Activated CD4-positive, alpha-beta T cell treated with anti-CD3 and anti-CD28 coated beads, Interleukin-2, amount 10 ng/mL, durations not matched to agents 24 days and 14 days (primary cell): ENCODE measurements at regions not wholly inside any gene's neighbourhood (a gene's known extent, or its start where the extent isn't known, plus 50 kb on each side); places are given as distances from the start of the nearest gene placed in this dataset.

ENCODE experiments used
- DNase-seq: peaks from one replicate; pipeline ENCODE4 v3.0.0; 2022
- H3K27ac Mint-ChIP-seq: one replicate; pipeline ENCODE4 v1.8.0; 2022; ENCODE audit warnings: mild to moderate bottlenecking, mixed read lengths
- H3K27me3 Mint-ChIP-seq: one replicate; pipeline ENCODE4 v1.8.0; 2022; ENCODE audit warnings: mixed read lengths
- H3K36me3 Mint-ChIP-seq: one replicate; pipeline ENCODE4 v1.8.0; 2022; ENCODE audit warnings: low read depth, mild to moderate bottlenecking, mixed read lengths
- H3K4me1 Mint-ChIP-seq: one replicate; pipeline ENCODE4 v1.8.0; 2021; ENCODE audit warnings: mixed read lengths
- H3K4me3 Mint-ChIP-seq: one replicate; pipeline ENCODE4 v1.8.0; 2022; ENCODE audit warnings: mild to moderate bottlenecking, moderate library complexity, mixed read lengths
- H3K9me3 Mint-ChIP-seq: one replicate; pipeline ENCODE4 v1.8.0; 2021; ENCODE audit warnings: mixed read lengths
- intact Hi-C: fragments of 100-400 bp; cut with micrococcal nuclease; formaldehyde crosslinking; loops from one replicate; pipeline ENCODE4 v1.15.1; 2023

- H3K9me3 Mint-ChIP-seq, result no peaks in the 10 kb centered on the region
- intact Hi-C loops, result no loop called here
- no peak for DNase-seq
- peaks cover 5% of the 10 kb centered on the region for H3K27me3 Mint-ChIP-seq
- H3K27ac Mint-ChIP-seq, result no peak overlapping the region
- H3K36me3 Mint-ChIP-seq, result no peaks in the 10 kb centered on the region
- H3K4me1 Mint-ChIP-seq, result peaks cover 2% of the 10 kb centered on the region
- no peak overlapping the region for H3K4me3 Mint-ChIP-seq
These were observed 127.4 kb downstream of the WT1 start for GRCh38 chr11:32307913-32308312.

GRCh38 chr11:32309530-32310213, 125.7 kb downstream of the WT1 start:
- Mint-ChIP-seq H3K9me3 (no peaks in the 10 kb centered on the region), H3K36me3 (no peaks in the 10 kb centered on the region), H3K4me1 (peaks cover 2% of the 10 kb centered on the region), H3K4me3 (no peak overlapping the region), H3K27me3 (peaks cover 6% of the 10 kb centered on the region), H3K27ac (no peak overlapping the region)
- no peak for DNase-seq
- intact Hi-C loops, result no loop called here

GRCh38 chr11:32310214-32310601, 125.1 kb downstream of the WT1 start:
- DNase-seq, result no peak
- Mint-ChIP-seq H3K9me3 (no peaks in the 10 kb centered on the region), H3K4me1 (peaks cover 2% of the 10 kb centered on the region), H3K36me3 (no peaks in the 10 kb centered on the region), H3K4me3 (no peak overlapping the region), H3K27me3 (peaks cover 6% of the 10 kb centered on the region), H3K27ac (no peak overlapping the region)
- intact Hi-C loops, result no loop called here

GRCh38 chr11:32311346-32312065, 123.8 kb downstream of the WT1 start:
- peaks cover 2% of the 10 kb centered on the region for H3K4me1 Mint-ChIP-seq
- no peak for DNase-seq
- no peak overlapping the region for H3K27ac Mint-ChIP-seq
- H3K4me3 Mint-ChIP-seq, result no peak overlapping the region
- intact Hi-C loops, result no loop called here
- no peaks in the 10 kb centered on the region for H3K36me3 Mint-ChIP-seq
- H3K9me3 Mint-ChIP-seq, result no peaks in the 10 kb centered on the region
- peaks cover 6% of the 10 kb centered on the region for H3K27me3 Mint-ChIP-seq

- Mint-ChIP-seq H3K4me1 (peaks cover 3% of the 10 kb centered on the region), H3K27ac (no peak overlapping the region), H3K36me3 (no peaks in the 10 kb centered on the region), H3K4me3 (no peak overlapping the region), H3K27me3 (peaks cover 6% of the 10 kb centered on the region), H3K9me3 (no peaks in the 10 kb centered on the region)
- DNase-seq, result no peak
- intact Hi-C loops, result no loop called here
These were observed 123.0 kb downstream of the WT1 start for GRCh38 chr11:32312206-32312817.

- peaks cover 8% of the 10 kb centered on the region for H3K4me1 Mint-ChIP-seq
- no peaks in the 10 kb centered on the region for H3K9me3 Mint-ChIP-seq
- H3K36me3 Mint-ChIP-seq, result no peaks in the 10 kb centered on the region
- no peak overlapping the region for H3K27ac Mint-ChIP-seq
- H3K4me3 Mint-ChIP-seq, result no peak overlapping the region
- DNase-seq, result peak; percentile 63
- intact Hi-C loops, result no loop called here
- H3K27me3 Mint-ChIP-seq, result peaks cover 6% of the 10 kb centered on the region
These were observed 122.4 kb downstream of the WT1 start for GRCh38 chr11:32312865-32313403.

GRCh38 chr11:32313477-32313876, 121.9 kb downstream of the WT1 start:
- Mint-ChIP-seq H3K27me3 (peaks cover 6% of the 10 kb centered on the region), H3K9me3 (no peaks in the 10 kb centered on the region), H3K4me3 (no peak overlapping the region), H3K36me3 (no peaks in the 10 kb centered on the region), H3K27ac (no peak overlapping the region), H3K4me1 (peaks cover 9% of the 10 kb centered on the region)
- DNase-seq, result no peak
- intact Hi-C loops, result no loop called here

- H3K27ac Mint-ChIP-seq, result no peak overlapping the region
- no peaks in the 10 kb centered on the region for H3K36me3 Mint-ChIP-seq
- DNase-seq, result no peak
- no peaks in the 10 kb centered on the region for H3K9me3 Mint-ChIP-seq
- intact Hi-C loops, result no loop called here
- peaks cover 9% of the 10 kb centered on the region for H3K4me1 Mint-ChIP-seq
- H3K27me3 Mint-ChIP-seq, result peaks cover 11% of the 10 kb centered on the region
- no peak overlapping the region for H3K4me3 Mint-ChIP-seq
These were observed 120.2 kb downstream of the WT1 start for GRCh38 chr11:32315121-32315520.

- intact Hi-C loops, result no loop called here
- H3K9me3 Mint-ChIP-seq, result no peaks in the 10 kb centered on the region
- no peak for DNase-seq
- no peaks in the 10 kb centered on the region for H3K36me3 Mint-ChIP-seq
- peaks cover 9% of the 10 kb centered on the region for H3K4me1 Mint-ChIP-seq
- H3K27me3 Mint-ChIP-seq, result peaks cover 15% of the 10 kb centered on the region
- no peak overlapping the region for H3K4me3 Mint-ChIP-seq
- no peak overlapping the region for H3K27ac Mint-ChIP-seq
These were observed 119.1 kb downstream of the WT1 start for GRCh38 chr11:32316232-32316631.

- H3K4me1 Mint-ChIP-seq, result peaks cover 9% of the 10 kb centered on the region
- H3K27ac Mint-ChIP-seq, result no peak overlapping the region
- intact Hi-C loops, result no loop called here
These were observed 118.3 kb downstream of the WT1 start for GRCh38 chr11:32316858-32317642.

GRCh38 chr11:32317643-32318042, 117.7 kb downstream of the WT1 start:
- intact Hi-C loops, result no loop called here
- Mint-ChIP-seq H3K4me3 (no peak overlapping the region), H3K27me3 (peaks cover 15% of the 10 kb centered on the region), H3K36me3 (no peaks in the 10 kb centered on the region), H3K27ac (no peak overlapping the region), H3K4me1 (peaks cover 9% of the 10 kb centered on the region), H3K9me3 (no peaks in the 10 kb centered on the region)
- no peak for DNase-seq

More at GRCh38 chr11:32316858-32317642, 118.3 kb downstream of the WT1 start:
- H3K36me3 Mint-ChIP-seq, result no peaks in the 10 kb centered on the region
- no peak overlapping the region for H3K4me3 Mint-ChIP-seq
- DNase-seq, result no peak
- H3K9me3 Mint-ChIP-seq, result no peaks in the 10 kb centered on the region
- peaks cover 18% of the 10 kb centered on the region for H3K27me3 Mint-ChIP-seq

- Mint-ChIP-seq H3K27ac (no peak overlapping the region), H3K4me1 (peaks cover 8% of the 10 kb centered on the region), H3K27me3 (peaks cover 13% of the 10 kb centered on the region), H3K36me3 (no peaks in the 10 kb centered on the region), H3K9me3 (no peaks in the 10 kb centered on the region), H3K4me3 (no peak overlapping the region)
- DNase-seq, result no peak
- intact Hi-C loops, result no loop called here
These were observed 117.0 kb downstream of the WT1 start for GRCh38 chr11:32318071-32319055.

- no peak for DNase-seq
- H3K4me1 Mint-ChIP-seq, result no peaks in the 10 kb centered on the region
- H3K36me3 Mint-ChIP-seq, result no peaks in the 10 kb centered on the region
- no peaks in the 10 kb centered on the region for H3K9me3 Mint-ChIP-seq
- H3K27me3 Mint-ChIP-seq, result peaks cover 18% of the 10 kb centered on the region
- no peak overlapping the region for H3K27ac Mint-ChIP-seq
- intact Hi-C loops, result loop anchor here (1.0 kb wide), 1 partner anchor 470 kb away; no protein-coding TSS in a partner anchor
- H3K4me3 Mint-ChIP-seq, result no peak overlapping the region
These were observed 111.6 kb downstream of the WT1 start for GRCh38 chr11:32323814-32324130.
